ENCODE measurements at regions not wholly inside any gene's neighbourhood (a gene's known extent, or its start where the extent isn't known, plus 50 kb on each side); places are given as distances from the start of the nearest gene placed in this dataset.

GRCh38 chr9:88302579-88303324 is 85.5 kb upstream of the SPIN1 start:
- Histone ChIP-seq H3K27ac (ENCODE audit: low read depth in 2 of 2, low read length in 2 of 2) (no peak overlapping the region), H3K9ac (ENCODE audit: low read length in 3 of 3) (no peak overlapping the region), H3K4me3 (ENCODE audit: low read length in 3 of 3) (no peak overlapping the region), H3K4me1 (ENCODE audit: control insufficient read depth in 2 of 3, insufficient read depth in 2 of 3, low read depth in 1 of 3, low read length in 3 of 3) (no peaks in the 10 kb centered on the region), H3K27me3 (ENCODE audit: control insufficient read depth, insufficient read depth, low read length) (no peaks in the 10 kb centered on the region), H3K9me3 (ENCODE audit: control insufficient read depth in 2 of 3, insufficient read depth in 1 of 3, low read length in 3 of 3) (no peaks in the 10 kb centered on the region), H3K36me3 (ENCODE audit: control insufficient read depth in 2 of 3, insufficient read depth in 3 of 3, low read length in 3 of 3) (no peaks in the 10 kb centered on the region)
- intact Hi-C loops (cut with DNase I) = no loop called here
- no peak for FAIRE-seq
- TF ChIP-seq CTCF (IDR thresholded peaks at IDR 0.05; ENCODE audit: borderline replicate concordance, extremely low read depth, insufficient read depth) = no peak
- no peak for DNase-seq

- Histone ChIP-seq H3K4me1 (ENCODE audit: control insufficient read depth in 2 of 3, insufficient read depth in 2 of 3, low read depth in 1 of 3, low read length in 3 of 3) (no peaks in the 10 kb centered on the region), H3K9ac (ENCODE audit: low read length in 3 of 3) (no peak overlapping the region), H3K9me3 (ENCODE audit: control insufficient read depth in 2 of 3, insufficient read depth in 1 of 3, low read length in 3 of 3) (no peaks in the 10 kb centered on the region), H3K27me3 (ENCODE audit: control insufficient read depth, insufficient read depth, low read length) (no peaks in the 10 kb centered on the region), H3K36me3 (ENCODE audit: control insufficient read depth in 2 of 3, insufficient read depth in 3 of 3, low read length in 3 of 3) (no peaks in the 10 kb centered on the region), H3K27ac (ENCODE audit: low read depth in 2 of 2, low read length in 2 of 2) (no peak overlapping the region), H3K4me3 (ENCODE audit: low read length in 3 of 3) (no peak overlapping the region)
- no peak for DNase-seq
- no peak for FAIRE-seq
- intact Hi-C loops (cut with DNase I) = no loop called here
- no peak for TF ChIP-seq CTCF (IDR thresholded peaks at IDR 0.05; ENCODE audit: borderline replicate concordance, extremely low read depth, insufficient read depth)
These were observed 87.7 kb upstream of the SPIN1 start for GRCh38 chr9:88300556-88300955.

GRCh38 chr9:88291856-88292255 is 96.4 kb upstream of the SPIN1 start:
- TF ChIP-seq CTCF (IDR thresholded peaks at IDR 0.05; ENCODE audit: borderline replicate concordance, extremely low read depth, insufficient read depth) = no peak
- Histone ChIP-seq H3K9me3 (ENCODE audit: control insufficient read depth in 2 of 3, insufficient read depth in 1 of 3, low read length in 3 of 3) (no peaks in the 10 kb centered on the region), H3K4me3 (ENCODE audit: low read length in 3 of 3) (no peak overlapping the region), H3K27ac (ENCODE audit: low read depth in 2 of 2, low read length in 2 of 2) (no peak overlapping the region), H3K4me1 (ENCODE audit: control insufficient read depth in 2 of 3, insufficient read depth in 2 of 3, low read depth in 1 of 3, low read length in 3 of 3) (no peaks in the 10 kb centered on the region), H3K36me3 (ENCODE audit: control insufficient read depth in 2 of 3, insufficient read depth in 3 of 3, low read length in 3 of 3) (no peaks in the 10 kb centered on the region), H3K27me3 (ENCODE audit: control insufficient read depth, insufficient read depth, low read length) (no peaks in the 10 kb centered on the region), H3K9ac (ENCODE audit: low read length in 3 of 3) (no peak overlapping the region)
- DNase-seq = no peak
- FAIRE-seq = no peak
- intact Hi-C loops (cut with DNase I) = no loop called here

GRCh38 chr9:88291056-88291455 is 97.2 kb upstream of the SPIN1 start:
- intact Hi-C loops (cut with DNase I) = no loop called here
- Histone ChIP-seq H3K27me3 (ENCODE audit: control insufficient read depth, insufficient read depth, low read length) (no peaks in the 10 kb centered on the region), H3K27ac (ENCODE audit: low read depth in 2 of 2, low read length in 2 of 2) (no peak overlapping the region), H3K9me3 (ENCODE audit: control insufficient read depth in 2 of 3, insufficient read depth in 1 of 3, low read length in 3 of 3) (no peaks in the 10 kb centered on the region), H3K9ac (ENCODE audit: low read length in 3 of 3) (no peak overlapping the region), H3K4me1 (ENCODE audit: control insufficient read depth in 2 of 3, insufficient read depth in 2 of 3, low read depth in 1 of 3, low read length in 3 of 3) (no peaks in the 10 kb centered on the region), H3K36me3 (ENCODE audit: control insufficient read depth in 2 of 3, insufficient read depth in 3 of 3, low read length in 3 of 3) (no peaks in the 10 kb centered on the region), H3K4me3 (ENCODE audit: low read length in 3 of 3) (no peak overlapping the region)
- FAIRE-seq (no peak), DNase-seq (no peak)
- TF ChIP-seq CTCF (IDR thresholded peaks at IDR 0.05; ENCODE audit: borderline replicate concordance, extremely low read depth, insufficient read depth) = no peak

All from kidney (tissue), 13 donors.